ENCODE measurements at regions not wholly inside any gene's neighbourhood (a gene's known extent, or its start where the extent isn't known, plus 50 kb on each side); places are given as distances from the start of the nearest gene placed in this dataset.

GRCh38 chr6:114564302-114564933 is 221.6 kb upstream of the HS3ST5 start (continued):
- TF ChIP-seq NKRF (conservative IDR thresholded peaks at IDR 0.05) (no peak), PAX5 (IDR thresholded peaks at IDR 0.05; ENCODE audit: borderline replicate concordance, low read depth, low read length) (no peak), TCF3 (IDR thresholded peaks at IDR 0.05; ENCODE audit: borderline replicate concordance, insufficient read depth, low read depth, low read length) (no peak), MXI1 (IDR thresholded peaks at IDR 0.05; ENCODE audit: low read depth, low read length) (no peak), JUNB (IDR thresholded peaks at IDR 0.05) (no peak), STAT3 (IDR thresholded peaks at IDR 0.05; ENCODE audit: low read depth, low read length) (no peak), ZBTB11 (CRISPR knock-in tag; IDR thresholded peaks at IDR 0.05) (no peak)

GRCh38 chr6:114559419-114559818 is 216.6 kb upstream of the HS3ST5 start:
- BruUV-seq (replicated peaks) = no TSS peak
- in situ Hi-C loops (cut with MboI) (no loop called here), intact Hi-C loops (cut with micrococcal nuclease; ENCODE audit: unreplicated experiment) (no loop called here)
- Histone ChIP-seq H4K20me1 (ENCODE audit: control insufficient read depth, insufficient read depth) (no peaks in the 10 kb centered on the region), H2AFZ (ENCODE audit: control insufficient read depth, low read depth, low read length) (no peak overlapping the region), H3K27ac (ENCODE audit: control insufficient read depth, insufficient read depth) (no peak overlapping the region), H3K27me3 (replicated peaks in 1 of 2; ENCODE audit: control insufficient read depth in 2 of 2, insufficient read depth in 2 of 2, low read length in 1 of 2) (no peaks in the 10 kb centered on the region), H3K4me1 (ENCODE audit: control insufficient read depth, insufficient read depth, low read length) (no peaks in the 10 kb centered on the region), H3K4me2 (ENCODE audit: control insufficient read depth, insufficient read depth) (no peak overlapping the region), H3K9me3 (replicated peaks; ENCODE audit: control insufficient read depth, insufficient read depth, low read length) (no peaks in the 10 kb centered on the region), H3K9ac (ENCODE audit: control insufficient read depth, insufficient read depth, low read length) (no peak overlapping the region), H3K36me3 (ENCODE audit: control insufficient read depth in 2 of 2, insufficient read depth in 2 of 2, low read length in 1 of 2) (no peaks in the 10 kb centered on the region), H3K79me2 (ENCODE audit: control insufficient read depth, insufficient read depth, low read length) (no peaks in the 10 kb centered on the region), H3K4me3 (no peak overlapping the region)
- no peak for ATAC-seq
- ChIA-PET SMC1A (ENCODE audit: uncharacterized antibody, unreplicated experiment) (no interaction called here), RAD21 (ENCODE audit: unreplicated experiment) (no interaction called here), POLR2A (no interaction called here), CTCF (no interaction called here)
- no peak for DNase-seq (ENCODE audit: low read depth, low spot score)
- TF ChIP-seq CBX5 (IDR thresholded peaks at IDR 0.05; ENCODE audit: low read depth) = no peak
- no peak for TF ChIP-seq HDAC2 (IDR thresholded peaks at IDR 0.05)
- TF ChIP-seq CHD4 (IDR thresholded peaks at IDR 0.05) = no peak
- no peak for TF ChIP-seq BCL3 (IDR thresholded peaks at IDR 0.05; ENCODE audit: borderline replicate concordance, insufficient read depth, low read depth, low read length, poor library complexity, severe bottlenecking)
- TF ChIP-seq FOS (IDR thresholded peaks at IDR 0.05; ENCODE audit: borderline replicate concordance, extremely low read depth, insufficient read length) = no peak
- no peak for TF ChIP-seq CBX3 (IDR thresholded peaks at IDR 0.05; ENCODE audit: borderline replicate concordance, low read depth)
- TF ChIP-seq BHLHE40 (IDR thresholded peaks at IDR 0.05; ENCODE audit: borderline replicate concordance in 1 of 2, low read depth in 2 of 2, low read length in 1 of 2) = no peak
- TF ChIP-seq USF2 (IDR thresholded peaks at IDR 0.05; ENCODE audit: borderline replicate concordance, low read depth, low read length) = no peak
- no peak for TF ChIP-seq NFYA (IDR thresholded peaks at IDR 0.05; ENCODE audit: borderline replicate concordance, low read depth, low read length)
- no peak for FAIRE-seq
- 0% methylated on average over 1 of the region's 1 CpG for WGBS (ENCODE audit: insufficient coverage, insufficient replicate concordance, low lambda C conversion rate, missing lambda C conversion rate)
